Chondrocyte (in vitro differentiated cells): ENCODE measurements at regions not wholly inside any gene's neighbourhood (a gene's known extent, or its start where the extent isn't known, plus 50 kb on each side); places are given as distances from the start of the nearest gene placed in this dataset.

Experiments used
- DNase-seq: peaks from one replicate; pipeline ENCODE4 v3.0.0; 2021; ENCODE audit warnings: mixed read lengths, low spot score
- H3K27ac Mint-ChIP-seq: one replicate; pipeline ENCODE4 v1.8.0; 2021; ENCODE audit warnings: mild to moderate bottlenecking, moderate library complexity, mixed read lengths; ENCODE audit not compliant: unreplicated experiment
- H3K27me3 Mint-ChIP-seq: 2 replicates; pipeline ENCODE4 v1.8.0; 2021; ENCODE audit warnings: low read depth, mixed read lengths
- H3K36me3 Mint-ChIP-seq: 2 replicates; pipeline ENCODE4 v1.8.0; 2021; ENCODE audit warnings: low read depth, mixed read lengths
- H3K4me1 Mint-ChIP-seq: 2 replicates; pipeline ENCODE4 v1.8.0; 2021; ENCODE audit warnings: low read depth, mild to moderate bottlenecking, mixed read lengths
- H3K4me3 Mint-ChIP-seq: one replicate; pipeline ENCODE4 v1.8.0; 2021; ENCODE audit warnings: mild to moderate bottlenecking, moderate library complexity, mixed read lengths; ENCODE audit not compliant: unreplicated experiment
- H3K9me3 Mint-ChIP-seq: 2 replicates; pipeline ENCODE4 v1.8.0; 2021; ENCODE audit warnings: low read depth, mixed read lengths
- CTCF ChIP-seq: fragments of 200-600 bp; sonication (generic); IDR thresholded peaks from 2 replicates; pipeline ENCODE4 v1.5.0; 2021; ENCODE audit warnings: antibody characterized with exemption, mild to moderate bottlenecking, moderate library complexity

GRCh38 chr1:201706109-201706508, 122.8 kb upstream of the IPO9 start:
- H3K27ac Mint-ChIP-seq, result peak overlapping the region; percentile 7
- DNase-seq, result no peak

GRCh38 chr1:201707027-201707426, 121.9 kb upstream of the IPO9 start:
- Mint-ChIP-seq H3K27ac (no peak overlapping the region), H3K27me3 (no peaks in the 10 kb centered on the region), H3K9me3 (no peaks in the 10 kb centered on the region), H3K4me1 (peaks cover 78% of the 10 kb centered on the region), H3K4me3 (no peak overlapping the region), H3K36me3 (no peaks in the 10 kb centered on the region)
- no peak for TF ChIP-seq CTCF
- DNase-seq, result no peak

More at GRCh38 chr1:201706109-201706508, 122.8 kb upstream of the IPO9 start:
- no peaks in the 10 kb centered on the region for H3K36me3 Mint-ChIP-seq
- no peak overlapping the region for H3K4me3 Mint-ChIP-seq
- TF ChIP-seq CTCF, result no peak
- no peaks in the 10 kb centered on the region for H3K27me3 Mint-ChIP-seq
- peaks cover 68% of the 10 kb centered on the region for H3K4me1 Mint-ChIP-seq
- H3K9me3 Mint-ChIP-seq, result peaks cover 4% of the 10 kb centered on the region

- Mint-ChIP-seq H3K4me3 (no peak overlapping the region), H3K36me3 (no peaks in the 10 kb centered on the region), H3K4me1 (peaks cover 83% of the 10 kb centered on the region), H3K27me3 (no peaks in the 10 kb centered on the region), H3K27ac (no peak overlapping the region), H3K9me3 (no peaks in the 10 kb centered on the region)
- no peak for TF ChIP-seq CTCF
- no peak for DNase-seq
These were observed 121.3 kb upstream of the IPO9 start for GRCh38 chr1:201707656-201708055.

GRCh38 chr1:201708085-201708512, 120.9 kb upstream of the IPO9 start:
- Mint-ChIP-seq H3K36me3 (no peaks in the 10 kb centered on the region), H3K27ac (peak overlapping the region; percentile 68), H3K4me3 (no peak overlapping the region), H3K9me3 (no peaks in the 10 kb centered on the region), H3K4me1 (peaks cover 83% of the 10 kb centered on the region), H3K27me3 (no peaks in the 10 kb centered on the region)
- no peak for DNase-seq
- no peak for TF ChIP-seq CTCF

GRCh38 chr1:201708691-201709090, 120.3 kb upstream of the IPO9 start:
- H3K27me3 Mint-ChIP-seq, result no peaks in the 10 kb centered on the region
- no peaks in the 10 kb centered on the region for H3K36me3 Mint-ChIP-seq
- TF ChIP-seq CTCF, result no peak
- H3K9me3 Mint-ChIP-seq, result no peaks in the 10 kb centered on the region
- peak overlapping the region; percentile 68 for H3K27ac Mint-ChIP-seq
- no peak for DNase-seq
- no peak overlapping the region for H3K4me3 Mint-ChIP-seq
- peaks cover 83% of the 10 kb centered on the region for H3K4me1 Mint-ChIP-seq
